PC-9 (cell line): ENCODE measurements at regions not wholly inside any gene's neighbourhood (a gene's known extent, or its start where the extent isn't known, plus 50 kb on each side); places are given as distances from the start of the nearest gene placed in this dataset.

Source experiments
- BruUV-seq: library from RNA; stranded (reverse); fragments of 400-500 nt; replicated peaks from 2 replicates; lab custom pipeline; 2021; lab: Mats Ljungman, UMichigan
- CTCF ChIA-PET: fragments of 300-600 bp; sonication (Branson Sonifier 250); formaldehyde crosslinking; loops from one replicate; lab custom pipeline; 2022; ENCODE audit warnings: antibody characterized with exemption; lab: Charles Lee
- POLR2A ChIA-PET: fragments of 300-600 bp; sonication (Branson Sonifier 250); formaldehyde crosslinking; loops from one replicate; lab custom pipeline; 2022; ENCODE audit warnings: antibody characterized with exemption; ENCODE audit not compliant: unreplicated experiment; lab: Charles Lee
- DNase-seq, 2 experiments: peaks; one replicate each; pipeline versions ENCODE4 v3.0.0 to v3.0.0-alpha.2; 2015 to 2022; ENCODE audit warnings: mixed read lengths in 1 of 2
- H2AFZ ChIP-seq: fragments of 200-600 bp; sonication (generic); 2 replicates; pipeline ENCODE4 v1.8.1; 2017; ENCODE audit warnings: antibody characterized with exemption
- H3F3A ChIP-seq: fragments of 200-600 bp; sonication (generic); 2 replicates; pipeline ENCODE4 v1.8.1; 2017; ENCODE audit warnings: antibody characterized with exemption, mild to moderate bottlenecking, low read depth; ENCODE audit not compliant: insufficient read depth
- H3K27ac ChIP-seq: fragments of 200-600 bp; sonication (generic); 2 replicates; pipeline ENCODE4 v1.6.1; 2016; ENCODE audit warnings: mixed run types
- H3K27me3 ChIP-seq: fragments of 200-600 bp; sonication (generic); 2 replicates; pipeline ENCODE4 v1.6.1; 2016; ENCODE audit warnings: low read depth, mixed run types; ENCODE audit not compliant: insufficient read depth
- H3K36me3 ChIP-seq: fragments of 200-600 bp; sonication (generic); 2 replicates; pipeline ENCODE4 v1.6.1; 2016; ENCODE audit warnings: low read depth, mixed run types
- H3K4me1 ChIP-seq: fragments of 200-600 bp; sonication (generic); replicated peaks from 2 replicates; pipeline ENCODE4 v1.6.1; 2016; ENCODE audit warnings: mixed run types; ENCODE audit not compliant: insufficient read depth
- H3K4me2 ChIP-seq: fragments of 200-600 bp; sonication (generic); 2 replicates; pipeline ENCODE4 v1.6.1; 2017; ENCODE audit warnings: mixed run types
- H3K4me3 ChIP-seq: fragments of 200-600 bp; sonication (generic); 2 replicates; pipeline ENCODE4 v1.6.1; 2016; ENCODE audit warnings: mixed run types
- H3K79me2 ChIP-seq: fragments of 200-600 bp; sonication (generic); 2 replicates; pipeline ENCODE4 v1.6.1; 2017; ENCODE audit warnings: low read depth, mixed run types
- H3K9me2 ChIP-seq: fragments of 200-600 bp; sonication (generic); 2 replicates; pipeline ENCODE4 v1.8.1; 2017; ENCODE audit warnings: mild to moderate bottlenecking; ENCODE audit not compliant: insufficient read depth
- H3K9me3 ChIP-seq: fragments of 200-600 bp; sonication (generic); 2 replicates; pipeline ENCODE4 v1.8.1; 2016; ENCODE audit warnings: low read depth; ENCODE audit not compliant: insufficient read depth
- H4K20me1 ChIP-seq: fragments of 200-600 bp; sonication (generic); 2 replicates; pipeline ENCODE4 v1.8.1; 2017; ENCODE audit not compliant: insufficient read depth
- CTCF ChIP-seq: fragments of 200-600 bp; sonication (generic); conservative IDR thresholded peaks from 2 replicates; pipeline ENCODE4 v1.6.1; 2017; ENCODE audit warnings: mixed run types, antibody characterized with exemption, mild to moderate bottlenecking, moderate library complexity
- EZH2 ChIP-seq: fragments of 200-600 bp; sonication (generic); IDR thresholded peaks from 2 replicates; pipeline ENCODE4 v1.8.0; 2017; ENCODE audit warnings: antibody characterized with exemption, low read depth
- intact Hi-C: fragments of 100-400 bp; cut with micrococcal nuclease; formaldehyde crosslinking; loops from one replicate; pipeline ENCODE4 v1.10.0; 2022; ENCODE audit not compliant: unreplicated experiment

DNA sequence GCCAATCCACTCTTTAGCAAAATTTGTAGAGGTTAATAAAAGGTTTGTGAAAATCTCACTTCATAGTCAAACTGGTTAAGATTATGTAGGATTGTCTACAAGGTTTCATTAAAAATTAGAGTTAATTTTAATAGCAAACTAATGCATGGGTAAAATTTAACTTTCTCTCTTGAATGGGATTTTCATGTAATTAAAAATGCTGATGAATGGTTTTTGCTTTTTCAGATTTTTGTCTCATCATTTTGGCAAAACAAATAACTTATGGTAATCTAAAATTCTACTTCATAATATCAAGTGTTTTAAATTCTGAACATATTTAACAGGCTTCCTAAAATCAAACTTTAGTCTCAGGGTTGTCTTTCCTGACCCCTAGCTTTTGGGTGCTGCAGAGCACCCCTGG lies 113.8 kb upstream of the FAM174A start:
- TF ChIP-seq CTCF (no peak), EZH2 (no peak)
- Histone ChIP-seq H3K4me3 (no peak overlapping the region), H2AFZ (no peak overlapping the region), H3K27ac (no peak overlapping the region), H4K20me1 (no peaks in the 10 kb centered on the region), H3K79me2 (no peaks in the 10 kb centered on the region), H3K36me3 (no peaks in the 10 kb centered on the region), H3K27me3 (no peaks in the 10 kb centered on the region), H3F3A (no peaks in the 10 kb centered on the region), H3K9me2 (no peaks in the 10 kb centered on the region; the same call in 1 of the 2 replicates), H3K4me2 (no peak overlapping the region), H3K4me1 (no peaks in the 10 kb centered on the region), H3K9me3 (no peaks in the 10 kb centered on the region)
- CTCF ChIA-PET: no interaction called here
- intact Hi-C loops: no loop called here
- no TSS peak for BruUV-seq
- no peak for DNase-seq
- POLR2A ChIA-PET: no interaction called here

DNA sequence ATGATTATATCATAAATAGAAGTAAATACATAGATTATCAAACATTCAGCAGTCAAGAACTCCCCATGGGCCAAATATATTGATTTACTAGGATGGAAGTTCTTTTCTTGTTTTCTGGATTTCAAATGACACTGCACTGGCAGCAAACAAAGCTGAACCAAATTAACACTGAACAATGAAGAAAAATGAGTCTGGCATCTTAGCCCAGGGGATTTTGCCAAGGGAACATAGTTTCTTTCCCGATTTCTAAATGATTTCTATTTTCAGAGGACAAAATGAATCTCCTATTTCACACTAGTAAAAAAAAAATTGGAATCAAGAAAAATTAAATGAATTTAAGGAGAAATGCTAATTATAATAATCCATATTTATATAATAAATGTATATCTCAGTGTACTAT lies 116.9 kb upstream of the FAM174A start:
- H4K20me1 ChIP-seq: no peaks in the 10 kb centered on the region
- no peaks in the 10 kb centered on the region for H3K9me3 ChIP-seq
- no peak for DNase-seq
- H3K79me2 ChIP-seq: no peaks in the 10 kb centered on the region
- H3K4me2 ChIP-seq: no peak overlapping the region
- no peaks in the 10 kb centered on the region for H3K36me3 ChIP-seq
- TF ChIP-seq EZH2 (no peak), CTCF (no peak)
- H3F3A ChIP-seq: no peaks in the 10 kb centered on the region
- intact Hi-C loops: no loop called here
- H3K27me3 ChIP-seq: no peaks in the 10 kb centered on the region
- no peak overlapping the region for H3K4me3 ChIP-seq
- BruUV-seq: no TSS peak
- POLR2A ChIA-PET: no interaction called here
- H2AFZ ChIP-seq: no peak overlapping the region
- H3K27ac ChIP-seq: no peak overlapping the region
- no peaks in the 10 kb centered on the region; the same call in 1 of the 2 replicates for H3K9me2 ChIP-seq
- no peaks in the 10 kb centered on the region for H3K4me1 ChIP-seq
- CTCF ChIA-PET: no interaction called here

DNA sequence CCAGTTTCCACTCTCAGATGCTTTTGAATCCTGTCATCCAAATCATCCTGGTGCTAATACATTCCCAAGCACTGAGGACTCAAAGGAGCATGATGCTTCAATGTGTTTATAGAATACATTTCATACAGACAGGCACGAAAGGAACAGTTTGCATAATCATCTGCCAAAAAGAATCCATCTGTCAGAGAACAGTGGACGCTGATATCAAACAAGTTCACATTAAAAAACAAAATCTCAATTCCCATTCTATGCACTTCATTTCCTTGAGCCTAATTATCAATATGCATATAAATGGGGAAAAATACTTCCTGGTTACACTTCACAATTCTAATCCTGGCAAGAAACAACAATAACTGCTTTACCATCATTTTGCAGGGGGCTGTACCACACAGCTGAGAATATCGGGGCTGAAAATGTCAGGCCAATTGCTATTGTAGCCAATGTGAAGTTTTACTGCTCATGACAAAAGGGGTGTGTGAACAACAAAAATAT lies 125.5 kb upstream of the FAM174A start:
- H3K4me2 ChIP-seq: no peak overlapping the region
- no TSS peak for BruUV-seq
- DNase-seq: no peak
- ChIA-PET CTCF (no interaction called here), POLR2A (no interaction called here)
- H3F3A ChIP-seq: no peaks in the 10 kb centered on the region
- intact Hi-C loops: no loop called here
- no peak overlapping the region for H2AFZ ChIP-seq
- no peaks in the 10 kb centered on the region for H3K4me1 ChIP-seq
- no peaks in the 10 kb centered on the region for H3K36me3 ChIP-seq
- no peaks in the 10 kb centered on the region for H3K9me2 ChIP-seq
- TF ChIP-seq CTCF (no peak), EZH2 (no peak)
- no peaks in the 10 kb centered on the region for H3K79me2 ChIP-seq
- H3K4me3 ChIP-seq: no peak overlapping the region
- peaks cover 5% of the 10 kb centered on the region; the same call in 1 of the 2 replicates for H4K20me1 ChIP-seq
- no peaks in the 10 kb centered on the region for H3K9me3 ChIP-seq
- H3K27me3 ChIP-seq: no peaks in the 10 kb centered on the region
- no peak overlapping the region for H3K27ac ChIP-seq
